ENCODE measurements at regions not wholly inside any gene's neighbourhood (a gene's known extent, or its start where the extent isn't known, plus 50 kb on each side); places are given as distances from the start of the nearest gene placed in this dataset.

DNA sequence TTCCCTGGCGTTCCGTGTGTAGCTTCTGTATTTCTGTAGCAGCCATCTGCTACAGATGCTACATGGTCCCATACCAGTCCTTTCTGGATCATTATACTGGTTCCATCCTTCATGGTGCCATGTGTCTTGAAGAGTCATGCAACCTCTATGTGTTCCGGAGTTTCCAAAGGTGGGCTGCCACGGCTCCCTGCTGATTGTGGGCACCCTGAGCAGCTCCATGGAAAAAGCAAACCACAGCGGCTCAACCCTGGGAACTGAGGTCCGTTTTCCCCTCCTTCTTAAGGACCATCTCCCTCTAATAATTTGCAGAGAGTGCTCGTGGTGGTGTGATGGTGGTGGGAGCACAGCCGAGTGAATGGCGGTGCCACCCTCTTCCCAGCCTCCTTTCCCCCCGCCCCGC is 600.4 kb downstream of the CCDC171 start:
- 88% methylated on average over 7 of the region's 11 CpGs for WGBS (ENCODE audit: insufficient coverage)
- no peaks in the 10 kb centered on the region for H3K9me3 Mint-ChIP-seq
- ATAC-seq, result peak in 1 of 3 donors; percentile 32
- H3K36me3 Mint-ChIP-seq, result no peaks in the 10 kb centered on the region
- no peaks in the 10 kb centered on the region for H3K4me1 ChIP-seq (ENCODE audit: control insufficient read depth, insufficient read depth, low read length)
- H3K4me1 Mint-ChIP-seq, result peaks cover 0 to 4% of the 10 kb centered on the region in 2 donors
- TF ChIP-seq, protein P1, sequence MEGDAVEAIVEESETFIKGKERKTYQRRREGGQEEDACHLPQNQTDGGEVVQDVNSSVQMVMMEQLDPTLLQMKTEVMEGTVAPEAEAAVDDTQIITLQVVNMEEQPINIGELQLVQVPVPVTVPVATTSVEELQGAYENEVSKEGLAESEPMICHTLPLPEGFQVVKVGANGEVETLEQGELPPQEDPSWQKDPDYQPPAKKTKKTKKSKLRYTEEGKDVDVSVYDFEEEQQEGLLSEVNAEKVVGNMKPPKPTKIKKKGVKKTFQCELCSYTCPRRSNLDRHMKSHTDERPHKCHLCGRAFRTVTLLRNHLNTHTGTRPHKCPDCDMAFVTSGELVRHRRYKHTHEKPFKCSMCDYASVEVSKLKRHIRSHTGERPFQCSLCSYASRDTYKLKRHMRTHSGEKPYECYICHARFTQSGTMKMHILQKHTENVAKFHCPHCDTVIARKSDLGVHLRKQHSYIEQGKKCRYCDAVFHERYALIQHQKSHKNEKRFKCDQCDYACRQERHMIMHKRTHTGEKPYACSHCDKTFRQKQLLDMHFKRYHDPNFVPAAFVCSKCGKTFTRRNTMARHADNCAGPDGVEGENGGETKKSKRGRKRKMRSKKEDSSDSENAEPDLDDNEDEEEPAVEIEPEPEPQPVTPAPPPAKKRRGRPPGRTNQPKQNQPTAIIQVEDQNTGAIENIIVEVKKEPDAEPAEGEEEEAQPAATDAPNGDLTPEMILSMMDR (IDR thresholded peaks at IDR 0.05), result no peak
- peaks cover 24 to 52% of the 10 kb centered on the region in 2 donors for H3K27me3 Mint-ChIP-seq (ENCODE audit: low read depth in 2 of 2)
- no peak for DNase-seq
- no peaks in the 10 kb centered on the region for H3K36me3 ChIP-seq (ENCODE audit: control insufficient read depth, insufficient read depth, low read length)
- no peak overlapping the region for H3K27ac ChIP-seq (ENCODE audit: low read length)
- H3K4me3 ChIP-seq (ENCODE audit: low read length), result no peak overlapping the region
- H3K9me3 ChIP-seq (ENCODE audit: control insufficient read depth, insufficient read depth, low read length), result no peaks in the 10 kb centered on the region
- no peak overlapping the region for H3K4me3 Mint-ChIP-seq
- no peaks in the 10 kb centered on the region for H3K27me3 ChIP-seq (ENCODE audit: control insufficient read depth, insufficient read depth, low read length)
- intact Hi-C loops (cut with micrococcal nuclease), result no loop called here
- no peak overlapping the region for H3K27ac Mint-ChIP-seq

DNA sequence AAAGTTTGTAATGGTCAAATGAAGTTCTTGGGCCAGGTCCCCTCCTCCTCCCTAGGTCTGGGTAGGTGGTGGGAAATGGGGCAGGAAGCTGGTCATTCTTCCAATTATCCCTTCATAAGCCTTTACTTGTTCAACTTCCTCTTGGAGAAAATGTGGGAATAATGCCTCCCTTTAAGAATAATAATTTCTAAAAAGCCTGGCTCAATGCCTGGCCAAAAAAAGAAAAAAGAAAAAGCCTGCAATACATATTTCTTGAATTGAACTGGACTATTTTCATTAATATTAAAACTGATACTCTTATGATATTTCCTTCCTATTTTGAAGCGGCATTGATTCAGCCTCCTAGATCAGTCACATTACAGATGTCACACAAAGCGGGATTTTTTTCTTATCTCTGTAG is 600.9 kb downstream of the CCDC171 start:
- Histone ChIP-seq H3K4me1 (ENCODE audit: control insufficient read depth, insufficient read depth, low read length) (no peaks in the 10 kb centered on the region), H3K27me3 (ENCODE audit: control insufficient read depth, insufficient read depth, low read length) (no peaks in the 10 kb centered on the region), H3K27ac (ENCODE audit: low read length) (no peak overlapping the region), H3K36me3 (ENCODE audit: control insufficient read depth, insufficient read depth, low read length) (no peaks in the 10 kb centered on the region), H3K9me3 (ENCODE audit: control insufficient read depth, insufficient read depth, low read length) (no peaks in the 10 kb centered on the region), H3K4me3 (ENCODE audit: low read length) (no peak overlapping the region)
- no peak for DNase-seq
- no peaks in the 10 kb centered on the region for H3K36me3 Mint-ChIP-seq
- peaks cover 0 to 4% of the 10 kb centered on the region in 2 donors for H3K4me1 Mint-ChIP-seq
- H3K27ac Mint-ChIP-seq, result no peak overlapping the region
- no peaks in the 10 kb centered on the region for H3K9me3 Mint-ChIP-seq
- intact Hi-C loops (cut with micrococcal nuclease), result no loop called here
- peaks cover 24 to 52% of the 10 kb centered on the region in 2 donors for H3K27me3 Mint-ChIP-seq (ENCODE audit: low read depth in 2 of 2)
- H3K4me3 Mint-ChIP-seq, result no peak overlapping the region
- 95% methylated on average over 2 of the region's 2 CpGs for WGBS (ENCODE audit: insufficient coverage)
- TF ChIP-seq, protein P1 (IDR thresholded peaks at IDR 0.05), result no peak
- ATAC-seq, result no peak

DNA sequence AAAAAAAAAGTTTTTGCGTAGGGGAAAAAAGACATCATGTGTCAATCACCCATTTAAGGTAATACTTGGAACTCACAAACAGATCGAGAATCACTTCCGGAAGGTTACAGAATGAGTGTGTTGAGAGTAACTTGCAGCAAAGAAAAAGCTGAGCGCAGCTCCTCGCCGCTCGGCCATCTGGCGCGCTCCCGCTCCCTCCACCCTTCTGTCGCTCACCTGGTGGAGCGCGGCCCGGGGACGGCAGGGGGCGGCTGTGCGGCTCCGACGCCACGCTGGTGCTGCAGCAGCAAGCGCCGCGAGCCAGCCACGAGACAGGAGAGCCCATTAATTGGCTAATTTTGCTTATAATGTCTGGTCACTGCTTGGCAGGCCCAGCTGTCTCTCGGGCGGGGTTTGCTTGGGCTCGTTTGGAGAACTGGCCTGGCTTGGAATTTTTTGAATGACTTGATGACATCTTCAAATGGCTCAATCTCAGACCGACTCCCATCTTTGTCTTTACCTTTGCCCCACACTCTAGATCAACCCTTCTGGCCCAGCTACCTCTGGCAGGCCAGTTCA is 601.8 kb downstream of the CCDC171 start:
- H3K27ac Mint-ChIP-seq, result no peak overlapping the region
- TF ChIP-seq, protein P1 (IDR thresholded peaks at IDR 0.05), result no peak
- H3K4me1 ChIP-seq (ENCODE audit: control insufficient read depth, insufficient read depth, low read length), result no peaks in the 10 kb centered on the region
- no peaks in the 10 kb centered on the region for H3K36me3 ChIP-seq (ENCODE audit: control insufficient read depth, insufficient read depth, low read length)
- no peaks in the 10 kb centered on the region for H3K27me3 ChIP-seq (ENCODE audit: control insufficient read depth, insufficient read depth, low read length)
- no peaks in the 10 kb centered on the region for H3K36me3 Mint-ChIP-seq
- peak in 1 of 2 donors; percentile 51 for DNase-seq
- 8% methylated on average over 28 of the region's 28 CpGs for whole genome bisulfite sequencing (ENCODE audit: insufficient coverage)
- no peak overlapping the region for H3K4me3 ChIP-seq (ENCODE audit: low read length)
- no peaks in the 10 kb centered on the region for H3K9me3 ChIP-seq (ENCODE audit: control insufficient read depth, insufficient read depth, low read length)
- H3K27me3 Mint-ChIP-seq (ENCODE audit: low read depth in 2 of 2), result peaks cover 21 to 44% of the 10 kb centered on the region in 2 donors
- H3K27ac ChIP-seq (ENCODE audit: low read length), result no peak overlapping the region
- peak overlapping the region; percentile 21 for H3K4me3 Mint-ChIP-seq
- peak in 1 of 3 donors; percentile 48 for ATAC-seq
- peaks cover 0 to 4% of the 10 kb centered on the region in 2 donors for H3K4me1 Mint-ChIP-seq
- intact Hi-C loops (cut with micrococcal nuclease), result no loop called here
- H3K9me3 Mint-ChIP-seq, result no peaks in the 10 kb centered on the region

DNA sequence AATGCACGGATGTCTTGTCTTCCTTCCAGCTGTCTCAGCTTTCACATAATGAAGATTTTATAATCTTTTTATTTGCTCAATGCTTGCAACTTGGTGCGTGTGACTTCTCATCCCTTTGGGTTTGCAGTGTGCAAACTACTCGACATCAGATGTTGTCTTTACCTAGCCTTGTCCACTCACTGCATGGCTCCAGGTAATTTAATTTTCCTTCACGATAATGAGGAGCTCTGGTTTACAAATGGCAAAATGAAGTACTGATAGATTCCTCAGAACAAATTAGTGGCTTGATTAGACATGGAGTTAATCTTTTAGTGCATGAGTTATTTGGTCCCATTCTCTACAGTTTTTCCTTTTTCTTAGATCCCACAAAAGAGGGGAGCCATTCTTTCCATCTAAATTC is 603.0 kb downstream of the CCDC171 start:
- 87% methylated on average over 4 of the region's 4 CpGs for WGBS (ENCODE audit: insufficient coverage)
- Mint-ChIP-seq H3K36me3 (no peaks in the 10 kb centered on the region), H3K9me3 (no peaks in the 10 kb centered on the region), H3K4me3 (no peak overlapping the region), H3K27ac (no peak overlapping the region), H3K4me1 (peaks cover 0 to 4% of the 10 kb centered on the region in 2 donors), H3K27me3 (ENCODE audit: low read depth in 2 of 2) (peaks cover 16 to 32% of the 10 kb centered on the region in 2 donors)
- Histone ChIP-seq H3K4me3 (ENCODE audit: low read length) (no peak overlapping the region), H3K27ac (ENCODE audit: low read length) (no peak overlapping the region), H3K9me3 (ENCODE audit: control insufficient read depth, insufficient read depth, low read length) (no peaks in the 10 kb centered on the region), H3K27me3 (ENCODE audit: control insufficient read depth, insufficient read depth, low read length) (no peaks in the 10 kb centered on the region), H3K36me3 (ENCODE audit: control insufficient read depth, insufficient read depth, low read length) (no peaks in the 10 kb centered on the region), H3K4me1 (ENCODE audit: control insufficient read depth, insufficient read depth, low read length) (no peaks in the 10 kb centered on the region)
- DNase-seq (no peak), ATAC-seq (no peak)
- intact Hi-C loops (cut with micrococcal nuclease), result no loop called here
- TF ChIP-seq, protein P1 (IDR thresholded peaks at IDR 0.05), result no peak
